ENCODE measurements at regions not wholly inside any gene's neighbourhood (a gene's known extent, or its start where the extent isn't known, plus 50 kb on each side); places are given as distances from the start of the nearest gene placed in this dataset.

- Histone ChIP-seq H3K9me3 (ENCODE audit: low read length) (no peaks in the 10 kb centered on the region), H3K9me2 (ENCODE audit: low read depth, low read length) (no peaks in the 10 kb centered on the region), H3K36me3 (ENCODE audit: insufficient read depth, low read length) (no peaks in the 10 kb centered on the region), H4K20me1 (ENCODE audit: insufficient read depth, low read length) (no peaks in the 10 kb centered on the region), H3K9ac (ENCODE audit: low read length) (no peak overlapping the region), H3K4me3 (ENCODE audit: low read depth, low read length, poor library complexity, severe bottlenecking) (no peak overlapping the region), H3K79me2 (ENCODE audit: insufficient read depth, low read length) (no peaks in the 10 kb centered on the region), H3K27ac (ENCODE audit: low read depth, low read length, poor library complexity, severe bottlenecking) (no peak overlapping the region), H3K27me3 (ENCODE audit: insufficient read depth, low read length) (no peaks in the 10 kb centered on the region), H2AFZ (ENCODE audit: low read length) (no peak overlapping the region), H3K4me1 (ENCODE audit: insufficient read depth, low read length, severe bottlenecking) (no peaks in the 10 kb centered on the region), H3K4me2 (ENCODE audit: low read length) (no peak overlapping the region), H3F3A (ENCODE audit: insufficient read depth, low read length) (no peaks in the 10 kb centered on the region)
- TF ChIP-seq CTCF (IDR thresholded peaks at IDR 0.05; ENCODE audit: low read length) (no peak), EZH2 (IDR thresholded peaks at IDR 0.05; ENCODE audit: borderline replicate concordance, low read length) (no peak)
Measured at GRCh38 chr3:182178488-182179200, 466.9 kb downstream of the SOX2 start.

GRCh38 chr3:182179631-182180030, 467.9 kb downstream of the SOX2 start:
- no peak overlapping the region for H3K4me3 ChIP-seq (ENCODE audit: low read depth, low read length, poor library complexity, severe bottlenecking)
- no peaks in the 10 kb centered on the region for H3K4me1 ChIP-seq (ENCODE audit: insufficient read depth, low read length, severe bottlenecking)
- H4K20me1 ChIP-seq (ENCODE audit: insufficient read depth, low read length), result no peaks in the 10 kb centered on the region
- H3K9ac ChIP-seq (ENCODE audit: low read length), result no peak overlapping the region
- H3K4me2 ChIP-seq (ENCODE audit: low read length), result no peak overlapping the region
- H3K27ac ChIP-seq (ENCODE audit: low read depth, low read length, poor library complexity, severe bottlenecking), result no peak overlapping the region
- H3K27me3 ChIP-seq (ENCODE audit: insufficient read depth, low read length), result no peaks in the 10 kb centered on the region
- no peak overlapping the region for H2AFZ ChIP-seq (ENCODE audit: low read length)
- no peak for TF ChIP-seq EZH2 (IDR thresholded peaks at IDR 0.05; ENCODE audit: borderline replicate concordance, low read length)
- TF ChIP-seq CTCF (IDR thresholded peaks at IDR 0.05; ENCODE audit: low read length), result no peak
- no peaks in the 10 kb centered on the region for H3K79me2 ChIP-seq (ENCODE audit: insufficient read depth, low read length)
- H3K9me2 ChIP-seq (ENCODE audit: low read depth, low read length), result no peaks in the 10 kb centered on the region
- H3F3A ChIP-seq (ENCODE audit: insufficient read depth, low read length), result no peaks in the 10 kb centered on the region
- no peaks in the 10 kb centered on the region for H3K9me3 ChIP-seq (ENCODE audit: low read length)
- no peaks in the 10 kb centered on the region for H3K36me3 ChIP-seq (ENCODE audit: insufficient read depth, low read length)

GRCh38 chr3:182180654-182181385, 469.1 kb downstream of the SOX2 start:
- Histone ChIP-seq H3K27me3 (ENCODE audit: insufficient read depth, low read length) (no peaks in the 10 kb centered on the region), H3K9ac (ENCODE audit: low read length) (no peak overlapping the region), H3K27ac (ENCODE audit: low read depth, low read length, poor library complexity, severe bottlenecking) (no peak overlapping the region), H3K9me3 (ENCODE audit: low read length) (no peaks in the 10 kb centered on the region), H3K9me2 (ENCODE audit: low read depth, low read length) (no peaks in the 10 kb centered on the region), H3K36me3 (ENCODE audit: insufficient read depth, low read length) (no peaks in the 10 kb centered on the region), H3K4me2 (ENCODE audit: low read length) (no peak overlapping the region), H3K4me3 (ENCODE audit: low read depth, low read length, poor library complexity, severe bottlenecking) (no peak overlapping the region), H3K79me2 (ENCODE audit: insufficient read depth, low read length) (no peaks in the 10 kb centered on the region), H4K20me1 (ENCODE audit: insufficient read depth, low read length) (no peaks in the 10 kb centered on the region), H3F3A (ENCODE audit: insufficient read depth, low read length) (no peaks in the 10 kb centered on the region), H3K4me1 (ENCODE audit: insufficient read depth, low read length, severe bottlenecking) (no peaks in the 10 kb centered on the region), H2AFZ (ENCODE audit: low read length) (no peak overlapping the region)
- TF ChIP-seq EZH2 (IDR thresholded peaks at IDR 0.05; ENCODE audit: borderline replicate concordance, low read length) (no peak), CTCF (IDR thresholded peaks at IDR 0.05; ENCODE audit: low read length) (no peak)

Data from OCI-LY1 (cell line).